Pancreas (tissue), 10 donors: ENCODE measurements at regions not wholly inside any gene's neighbourhood (a gene's known extent, or its start where the extent isn't known, plus 50 kb on each side); places are given as distances from the start of the nearest gene placed in this dataset.

ENCODE experiments used
- ATAC-seq, 4 donors: fragments of 200-7000 bp; cut with Tn5 transposase; one replicate each; pipeline versions ENCODE4 v1.8.0 to v1.9.1; 2020; ENCODE audit warnings: mild to moderate bottlenecking in 4 of 4, moderate library complexity in 4 of 4
- DNase-seq, 6 donors: peaks; one replicate each; pipeline ENCODE4 v3.0.0-alpha.2; 2020
- FAIRE-seq: peaks from 2 replicates; lab custom pipeline; 2012; peaks lifted over from hg19 to GRCh38; lab: Jason Lieb, UNC
- H3K27ac ChIP-seq, 4 donors: fragments of 200-600 bp; sonication (generic); 1 replicate in 3 of 4; 2 replicates in 1 of 4; pipeline versions ENCODE4 v1.5.0 to v1.8.0; 2020
- H3K27me3 ChIP-seq, 4 donors: fragments of 200-600 bp; one replicate each; pipeline ENCODE4 v1.8.0; 2021
- H3K36me3 ChIP-seq, 3 donors: fragments of 200-600 bp; sonication (generic) in 1 of 3; one replicate each; pipeline versions ENCODE4 v1.5.0 to v1.8.0; 2020 to 2021
- H3K4me1 ChIP-seq, 3 donors: fragments of 200-600 bp; one replicate each; pipeline ENCODE4 v1.8.0; 2021
- H3K4me3 ChIP-seq, 4 donors: fragments of 200-600 bp; sonication (generic) in 2 of 4; one replicate each; pipeline versions ENCODE4 v1.5.0 to v1.8.0; 2020 to 2021
- H3K9me3 ChIP-seq, 4 donors: fragments of 200-600 bp; one replicate each; pipeline ENCODE4 v1.8.0; 2021
- WGBS, 2 donors: extraction: QIAGEN DNeasy Blood & Tissue Kit; methylation state at CpG; one replicate each; pipeline ENCODE4 v1.1.7; 2013; 5-methylcytosine and 5-hydroxymethylcytosine counted together
- intact Hi-C, 3 donors: fragments of 100-400 bp; cut with DNase I; formaldehyde crosslinking; loops; one replicate each; pipeline versions ENCODE4 v1.11.1 to v1.14.2; 2022
- TF ChIP-seq, protein P1 (sequence below), 4 donors: fragments of 200-600 bp; sonication (generic) in 3 of 4; IDR thresholded peaks; one replicate each; pipeline versions ENCODE4 v1.5.0 to v1.8.0; 2021; ENCODE audit warnings: antibody characterized with exemption in 4 of 4
- donor health status: healthy with polysubstance abuse.
- donor health status: DM: no; HTN: no; CAD: no; lungs with moderate emphysema.
- donor health status: DM: no; HTN: no; CAD: no.
- donor health status: control.
- donor health status: control.
- donor health status: Bipolar disorder and iron deficiency.
- donor health status: DM: yes; HTN: yes; CAD: no.
- donor health status: DM: no; HTN: no; CAD: no.
- donor health status: DM: no; HTN: no; CAD: no.
- donor health status: DM: yes; HTN: yes; CAD: no.

DNA sequence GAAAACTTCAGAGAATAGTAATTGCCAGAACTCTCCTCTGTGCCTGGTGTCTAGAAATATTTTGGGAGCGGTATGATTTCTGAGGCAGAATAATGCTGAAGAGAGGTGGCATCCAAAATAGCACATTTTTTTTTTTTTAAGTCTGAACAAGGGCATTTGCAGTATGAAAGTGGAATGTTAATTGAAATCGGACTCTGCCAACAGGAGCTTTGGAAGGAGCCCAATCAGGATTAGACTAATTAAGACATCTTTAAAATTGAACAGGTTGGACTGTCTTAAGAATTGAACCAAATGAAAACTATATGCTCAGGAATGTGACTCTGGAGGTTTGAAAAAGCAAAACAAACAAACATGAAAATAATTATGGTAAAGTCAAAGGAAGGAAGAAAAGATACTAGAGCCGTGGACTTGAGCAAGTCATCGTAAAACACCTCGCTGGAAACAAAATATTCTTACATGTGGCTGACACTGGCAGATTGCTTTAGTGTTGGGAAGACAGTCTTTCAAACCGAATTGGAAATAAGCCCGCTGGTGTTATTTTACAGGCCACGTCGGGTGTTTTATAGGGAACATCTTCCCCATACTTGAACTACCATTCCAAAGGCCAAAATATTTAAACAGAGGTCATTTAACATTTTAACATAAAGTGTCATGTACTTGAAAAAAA is 436.3 kb downstream of the VRK1 start:
- no peak for ATAC-seq
- Histone ChIP-seq H3K4me3 (no peak overlapping the region), H3K4me1 (no peaks in the 10 kb centered on the region), H3K9me3 (no peaks in the 10 kb centered on the region), H3K27ac (no peak overlapping the region), H3K36me3 (no peaks in the 10 kb centered on the region), H3K27me3 (peaks cover 0 to 13% (median 0%) of the 10 kb centered on the region in 4 donors)
- intact Hi-C loops: no loop called here
- no peak for FAIRE-seq
- no peak for DNase-seq
- WGBS, 2 donors: 67 to 74% methylated on average over 9 of the region's 9 CpGs
- TF ChIP-seq, protein P1, sequence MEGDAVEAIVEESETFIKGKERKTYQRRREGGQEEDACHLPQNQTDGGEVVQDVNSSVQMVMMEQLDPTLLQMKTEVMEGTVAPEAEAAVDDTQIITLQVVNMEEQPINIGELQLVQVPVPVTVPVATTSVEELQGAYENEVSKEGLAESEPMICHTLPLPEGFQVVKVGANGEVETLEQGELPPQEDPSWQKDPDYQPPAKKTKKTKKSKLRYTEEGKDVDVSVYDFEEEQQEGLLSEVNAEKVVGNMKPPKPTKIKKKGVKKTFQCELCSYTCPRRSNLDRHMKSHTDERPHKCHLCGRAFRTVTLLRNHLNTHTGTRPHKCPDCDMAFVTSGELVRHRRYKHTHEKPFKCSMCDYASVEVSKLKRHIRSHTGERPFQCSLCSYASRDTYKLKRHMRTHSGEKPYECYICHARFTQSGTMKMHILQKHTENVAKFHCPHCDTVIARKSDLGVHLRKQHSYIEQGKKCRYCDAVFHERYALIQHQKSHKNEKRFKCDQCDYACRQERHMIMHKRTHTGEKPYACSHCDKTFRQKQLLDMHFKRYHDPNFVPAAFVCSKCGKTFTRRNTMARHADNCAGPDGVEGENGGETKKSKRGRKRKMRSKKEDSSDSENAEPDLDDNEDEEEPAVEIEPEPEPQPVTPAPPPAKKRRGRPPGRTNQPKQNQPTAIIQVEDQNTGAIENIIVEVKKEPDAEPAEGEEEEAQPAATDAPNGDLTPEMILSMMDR (IDR thresholded peaks at IDR 0.05): no peak

DNA sequence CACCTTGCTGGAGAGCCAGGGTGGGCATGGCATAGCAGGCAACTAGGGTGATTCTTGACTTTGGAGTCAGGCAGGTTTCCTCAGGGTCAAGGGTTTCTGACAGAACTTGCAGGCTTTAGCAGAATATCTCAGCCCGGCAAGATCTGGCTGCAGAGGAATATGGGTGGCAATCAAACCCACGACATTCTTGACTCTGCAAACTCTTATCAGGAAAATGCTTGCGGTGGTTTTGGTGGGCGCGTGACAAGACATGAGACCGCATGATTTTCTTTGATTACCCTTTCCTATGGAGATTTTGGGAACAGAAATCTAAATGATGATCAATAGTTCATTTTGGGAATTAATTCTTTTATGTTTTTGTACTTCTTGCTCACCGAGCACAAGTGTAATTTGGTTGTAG is 449.5 kb downstream of the VRK1 start:
- TF ChIP-seq, protein P1 (IDR thresholded peaks at IDR 0.05): no peak
- no peaks in the 10 kb centered on the region for H3K4me1 ChIP-seq
- WGBS, 2 donors: 73 to 78% methylated on average over 7 of the region's 7 CpGs
- ATAC-seq (no peak), DNase-seq (no peak), FAIRE-seq (no peak)
- no peaks in the 10 kb centered on the region for H3K36me3 ChIP-seq
- H3K9me3 ChIP-seq: no peaks in the 10 kb centered on the region
- peaks cover 0 to 13% (median 0%) of the 10 kb centered on the region in 4 donors for H3K27me3 ChIP-seq
- H3K27ac ChIP-seq: no peak overlapping the region
- H3K4me3 ChIP-seq: no peak overlapping the region
- intact Hi-C loops: no loop called here

DNA sequence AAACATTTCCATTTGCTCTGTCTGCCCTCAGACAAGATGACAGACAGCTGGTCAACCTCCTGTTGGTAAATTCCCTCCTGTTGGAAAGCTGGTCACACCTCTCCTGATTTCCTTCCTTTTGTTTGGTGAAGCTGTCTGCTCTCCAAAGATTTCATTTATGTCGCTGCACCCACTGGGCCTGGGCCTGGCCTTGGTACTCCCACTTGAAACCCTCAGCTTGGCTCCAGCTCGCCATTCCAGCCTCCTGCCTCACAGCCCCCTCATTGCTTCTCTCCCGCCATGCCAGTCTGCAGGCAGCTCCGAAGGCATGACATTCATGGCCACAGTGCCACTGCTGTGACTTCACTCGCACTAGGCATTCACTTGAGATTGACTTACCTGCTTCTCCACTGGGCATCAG is 451.8 kb downstream of the VRK1 start:
- DNase-seq (no peak), FAIRE-seq (no peak), ATAC-seq (no peak)
- no peaks in the 10 kb centered on the region for H3K9me3 ChIP-seq
- TF ChIP-seq, protein P1 (IDR thresholded peaks at IDR 0.05): no peak
- intact Hi-C loops: no loop called here
- WGBS, 2 donors: 62 to 75% methylated on average over 5 of the region's 5 CpGs
- no peak overlapping the region for H3K4me3 ChIP-seq
- no peak overlapping the region for H3K27ac ChIP-seq
- no peaks in the 10 kb centered on the region for H3K4me1 ChIP-seq
- H3K27me3 ChIP-seq: peaks cover 0 to 5% (median 0%) of the 10 kb centered on the region in 4 donors
- no peaks in the 10 kb centered on the region for H3K36me3 ChIP-seq

DNA sequence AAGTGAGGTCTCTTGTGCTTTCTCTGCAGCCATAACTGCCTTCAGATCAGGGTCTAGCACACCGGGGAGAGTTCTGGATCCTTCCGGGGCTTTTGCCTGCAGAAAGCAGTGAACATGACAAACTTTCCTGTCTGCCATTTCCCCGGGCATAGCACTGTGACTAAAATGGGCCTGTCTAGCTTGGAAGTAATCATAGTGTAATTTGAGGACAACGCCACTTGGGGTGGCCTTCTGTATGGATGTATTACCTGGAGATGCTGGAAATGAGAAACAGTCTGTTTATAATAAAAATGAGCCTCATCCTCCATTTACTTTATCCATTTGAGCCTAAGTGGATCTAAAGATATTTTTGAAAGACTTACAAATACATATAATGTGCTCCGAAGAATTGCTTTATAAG is 453.7 kb downstream of the VRK1 start:
- Histone ChIP-seq H3K9me3 (no peaks in the 10 kb centered on the region), H3K27ac (no peak overlapping the region), H3K27me3 (no peaks in the 10 kb centered on the region), H3K4me3 (no peak overlapping the region), H3K4me1 (no peaks in the 10 kb centered on the region), H3K36me3 (no peaks in the 10 kb centered on the region)
- WGBS, 2 donors: 64 to 79% methylated on average over 5 of the region's 5 CpGs
- TF ChIP-seq, protein P1 (IDR thresholded peaks at IDR 0.05): no peak
- ATAC-seq (no peak), FAIRE-seq (no peak), DNase-seq (no peak)
- intact Hi-C loops: no loop called here

DNA sequence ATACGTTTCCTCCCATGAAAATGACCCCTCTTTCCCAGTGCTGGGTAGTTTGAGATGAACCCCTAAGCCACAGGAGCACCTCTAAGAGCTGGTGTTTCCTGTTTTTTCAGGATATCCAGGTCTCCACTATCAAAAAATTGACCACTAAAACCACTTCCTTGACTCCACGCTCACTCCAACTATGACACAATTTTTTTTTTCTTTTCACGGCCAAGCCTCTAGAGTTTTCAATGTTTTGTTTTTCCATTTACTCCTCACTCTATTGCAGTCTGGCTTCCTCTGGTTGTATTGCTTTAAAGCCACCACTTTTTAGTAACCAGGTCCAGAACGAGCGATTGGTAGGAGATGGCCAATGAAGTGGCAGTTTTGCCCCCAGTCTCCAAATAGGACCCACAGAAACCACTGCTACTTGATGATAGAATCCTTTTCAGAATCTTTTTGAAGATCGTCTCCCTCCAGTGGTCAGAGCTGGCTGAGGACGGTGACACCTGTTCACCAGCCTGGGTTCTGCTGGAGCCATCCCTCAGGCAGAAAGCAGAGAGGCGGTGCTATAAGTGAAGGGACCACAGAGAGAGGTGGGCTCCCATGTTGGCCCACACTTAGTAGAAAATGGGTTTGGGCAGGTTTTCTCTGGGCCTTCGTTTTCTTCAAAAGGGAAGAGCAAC is 454.4 kb downstream of the VRK1 start:
- no peak for FAIRE-seq
- 50 to 56% methylated on average over 9 of the region's 9 CpGs for WGBS, 2 donors

More for the DNA sequence above, 454.4 kb downstream of the VRK1 start:
- no peak for DNase-seq
- Histone ChIP-seq H3K4me3 (no peak overlapping the region), H3K27me3 (peaks cover 0 to 4% (median 0%) of the 10 kb centered on the region in 4 donors), H3K27ac (no peak overlapping the region), H3K36me3 (no peaks in the 10 kb centered on the region), H3K9me3 (no peaks in the 10 kb centered on the region), H3K4me1 (no peaks in the 10 kb centered on the region)
- intact Hi-C loops: no loop called here
- TF ChIP-seq, protein P1 (IDR thresholded peaks at IDR 0.05): no peak
- no peak for ATAC-seq
